Activated CD4-positive, alpha-beta T cell treated with anti-CD3 and anti-CD28 coated beads, Interleukin-2, amount 50 U/mL, for 48 hours (primary cell): ENCODE measurements at regions not wholly inside any gene's neighbourhood (a gene's known extent, or its start where the extent isn't known, plus 50 kb on each side); places are given as distances from the start of the nearest gene placed in this dataset.
"Not testable (repeated sequence)": the region's sequence is repeated elsewhere in the genome, so short reads cannot be mapped to it uniquely, and the experiment has no call there.

Source experiments
- DNase-seq, 2 experiments: peaks; one replicate each; pipeline ENCODE4 v3.0.0-alpha.2; 2020

DNA sequence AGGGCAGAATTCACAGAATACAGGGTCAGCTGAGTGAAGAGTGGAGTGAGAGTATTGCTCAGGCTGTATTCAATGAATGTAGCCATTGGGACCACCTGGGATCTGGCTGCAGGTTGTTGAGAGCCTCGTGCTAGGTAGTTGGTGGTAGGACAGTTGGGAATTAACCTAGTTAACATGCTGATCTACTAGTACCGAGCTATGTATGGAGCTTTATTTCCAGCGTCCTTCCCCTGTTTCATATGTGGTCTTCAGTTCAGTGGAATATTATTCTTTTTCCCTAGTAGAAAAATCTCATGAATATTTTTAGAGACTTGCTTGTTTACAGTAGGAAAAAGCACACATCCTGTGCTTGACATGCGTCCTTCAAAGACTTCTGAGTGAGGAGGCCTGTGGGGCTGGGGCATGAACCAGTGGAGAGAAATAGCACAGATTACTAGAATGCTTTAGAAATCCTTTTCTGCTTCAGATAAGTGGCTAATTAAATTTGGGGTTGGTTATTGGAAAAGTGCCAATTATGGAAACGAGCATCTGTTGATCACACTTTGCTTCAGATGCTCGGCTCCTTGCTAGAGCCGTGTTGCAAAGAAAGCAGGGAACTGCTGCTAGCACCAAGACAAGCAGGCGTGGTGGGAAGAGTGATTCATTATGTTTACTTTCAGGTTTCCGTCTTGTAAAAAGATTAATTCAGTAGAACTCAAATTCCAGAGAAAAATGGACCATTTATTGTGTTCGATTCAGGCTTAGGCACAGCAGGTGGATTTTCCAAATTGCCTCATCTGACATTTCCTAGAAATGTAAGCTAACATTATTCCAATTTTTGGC, 53.6 kb downstream of the ARF6 start:
- peak; percentile 32 to 46 for DNase-seq

DNA sequence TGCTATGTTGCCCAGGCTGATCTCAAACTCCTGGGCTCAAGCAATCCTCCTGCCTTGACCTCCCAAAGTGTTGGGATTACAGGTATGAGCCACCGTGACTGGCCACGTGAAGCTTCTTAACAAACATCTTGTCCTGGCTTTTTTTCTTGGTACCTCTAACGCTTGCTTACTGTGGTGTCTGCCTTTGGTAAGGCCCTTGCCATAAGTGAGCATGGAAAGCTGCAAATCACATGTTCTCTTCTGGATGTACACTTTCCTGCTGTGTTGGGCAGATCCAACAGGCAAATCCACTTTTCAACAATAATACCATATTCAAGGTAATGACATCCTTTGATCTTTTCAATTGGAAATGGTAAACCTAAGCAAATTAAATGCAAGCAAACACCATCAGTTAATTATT, 54.6 kb downstream of the ARF6 start:
- no peak for DNase-seq

DNA sequence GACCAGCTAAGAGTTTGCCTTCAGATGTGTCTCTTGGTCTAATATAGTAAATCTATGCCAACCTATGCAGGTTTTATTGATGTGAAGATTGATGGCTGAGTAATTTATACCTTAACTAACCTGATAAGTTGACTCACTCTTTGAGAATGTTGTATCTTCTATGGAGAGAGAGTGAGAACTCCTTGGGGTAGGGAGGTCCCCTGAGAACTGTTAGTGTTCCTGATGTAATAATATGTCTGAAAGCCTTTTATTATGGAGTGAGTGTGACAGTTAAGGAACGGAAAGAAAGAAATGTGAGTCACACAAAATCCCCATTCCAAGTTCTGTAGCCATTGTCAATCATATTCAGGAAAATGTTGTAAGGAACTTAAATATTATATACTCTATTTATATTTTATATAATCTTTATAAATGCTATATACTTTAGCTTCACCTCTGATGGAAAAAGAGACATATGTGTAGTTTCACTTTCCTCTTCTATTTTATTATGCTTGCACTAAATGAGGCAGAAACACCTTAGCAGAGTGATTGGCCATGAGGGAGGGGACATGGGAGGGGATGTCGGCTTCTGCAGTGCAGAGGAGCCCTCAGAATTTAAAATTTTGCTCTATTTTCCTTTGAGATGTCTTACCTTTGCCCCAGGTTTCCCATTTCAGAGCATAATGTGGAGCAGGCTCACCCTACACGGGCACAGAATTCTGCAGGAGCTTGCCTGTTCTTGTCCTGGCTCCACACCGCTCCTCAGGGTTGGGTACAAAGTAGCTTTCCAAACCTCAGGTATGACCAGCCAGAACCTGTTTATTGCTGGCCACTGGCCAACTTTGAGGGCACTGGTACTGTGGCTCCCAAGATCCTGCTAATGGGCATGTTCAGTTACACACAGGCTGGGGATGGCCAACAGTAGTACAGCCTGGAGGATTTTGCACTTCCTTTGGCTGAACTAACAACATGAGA, 57.7 kb downstream of the ARF6 start:
- no peak for DNase-seq

DNA sequence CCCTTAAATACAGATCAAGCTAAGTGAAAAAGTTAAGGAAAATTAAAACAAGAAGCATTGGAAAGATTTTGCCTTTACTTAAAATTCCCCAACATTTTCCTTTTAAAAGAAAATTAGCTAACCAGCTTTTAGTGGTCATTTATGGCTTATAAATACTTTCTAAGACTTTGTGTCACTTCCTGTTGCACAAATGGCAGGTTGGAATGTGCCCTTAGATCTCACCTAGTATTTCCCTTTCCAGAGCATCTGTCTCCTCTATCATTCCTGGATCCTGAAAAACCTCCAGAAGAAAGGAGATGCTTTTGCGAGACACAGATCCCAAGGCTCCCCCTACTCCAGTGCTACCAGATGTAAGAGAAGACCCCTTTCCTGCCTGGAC, 58.3 kb downstream of the ARF6 start:
- DNase-seq: no peak

DNA sequence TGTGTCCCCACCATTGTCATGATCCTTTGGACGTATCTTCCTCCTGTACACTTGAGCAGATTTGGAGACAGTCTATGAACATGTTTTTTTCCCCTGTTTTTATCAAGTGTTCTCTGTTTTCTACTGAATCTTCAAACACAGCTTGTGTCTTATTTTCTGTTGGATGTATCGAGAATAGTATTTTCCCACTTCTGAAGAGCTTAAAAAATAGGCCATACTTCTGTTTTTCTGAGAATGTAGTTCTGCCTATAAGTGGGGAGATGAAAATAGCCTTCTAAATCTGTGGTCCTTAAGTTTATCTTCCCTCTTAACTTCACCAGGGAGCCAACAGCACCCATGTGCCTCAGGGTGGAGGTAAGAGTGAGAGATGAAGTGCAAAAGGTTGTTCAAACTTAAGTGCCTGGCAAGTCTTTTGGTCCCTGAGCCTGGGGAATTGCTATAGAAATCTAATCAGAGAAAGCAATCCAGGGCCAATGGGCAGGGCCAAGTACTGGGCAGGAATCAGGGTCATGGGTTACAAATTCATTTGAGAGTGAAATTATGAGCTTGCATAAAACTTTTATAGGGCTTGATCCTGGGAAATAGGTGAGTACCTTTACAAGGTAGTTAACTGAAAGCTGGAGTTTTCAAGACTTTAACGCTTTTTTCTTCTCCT, 58.9 kb downstream of the ARF6 start:
- no peak for DNase-seq

DNA sequence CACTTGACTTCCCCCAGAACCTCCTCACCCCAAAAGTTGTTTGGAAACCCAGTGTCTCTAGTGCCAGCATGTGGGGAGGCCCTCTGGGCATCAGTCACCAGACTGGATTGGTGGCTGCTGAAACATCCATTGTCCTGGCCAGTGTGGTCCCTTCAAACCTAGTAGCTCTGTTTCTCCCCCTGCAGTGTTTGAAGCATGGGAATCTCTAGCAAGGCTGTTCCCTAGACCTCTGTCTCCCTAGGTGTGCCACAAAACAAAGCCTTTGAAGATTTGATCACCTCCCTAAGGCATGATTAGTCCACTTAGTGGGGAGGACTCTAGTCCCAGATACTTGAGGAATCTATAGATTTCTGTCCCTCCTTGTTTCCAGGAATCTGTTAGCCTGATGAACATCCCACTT, 60.3 kb downstream of the ARF6 start:
- no peak for DNase-seq

DNA sequence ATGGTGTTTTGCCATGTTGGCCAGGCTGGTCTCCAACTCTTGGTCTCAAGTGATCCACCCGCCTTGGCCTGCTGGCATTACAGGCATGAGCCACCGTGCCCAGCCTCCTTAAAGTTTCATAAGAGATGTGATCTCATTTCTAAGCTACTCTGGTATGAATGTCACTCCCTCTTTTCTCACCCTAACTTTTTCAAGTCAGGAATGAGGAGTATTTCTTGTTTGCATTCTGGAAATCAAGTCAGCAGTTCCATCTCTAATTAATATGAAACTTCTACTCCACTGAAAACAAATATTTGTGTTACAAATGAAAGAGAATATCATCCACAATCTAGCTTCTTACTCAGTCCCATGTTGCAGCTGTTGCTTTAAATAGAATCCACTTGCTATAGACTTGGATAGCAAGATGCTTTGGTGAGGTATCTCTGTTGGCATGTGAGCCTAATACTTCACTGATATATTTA, 61.3 kb downstream of the ARF6 start:
- DNase-seq: no peak

DNA sequence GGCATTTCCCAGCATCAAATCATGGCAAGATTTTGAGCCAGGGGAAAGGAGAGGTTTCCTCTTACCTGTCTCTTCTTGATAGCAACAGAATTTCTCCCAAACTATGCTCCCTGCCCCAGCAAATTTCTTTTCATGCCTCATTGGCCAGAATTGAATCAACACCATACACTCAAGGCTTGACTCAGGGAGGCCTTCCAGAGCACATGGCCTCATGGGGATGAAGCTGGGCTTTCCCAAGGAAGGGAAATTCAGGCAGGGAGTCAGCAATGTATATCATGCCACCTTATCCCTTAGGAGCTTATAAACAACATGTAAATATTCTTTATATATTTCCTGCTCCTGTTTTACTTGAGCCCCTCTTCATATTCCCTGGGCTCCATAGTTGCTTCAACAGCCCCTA, 62.1 kb downstream of the ARF6 start:
- no peak for DNase-seq

DNA sequence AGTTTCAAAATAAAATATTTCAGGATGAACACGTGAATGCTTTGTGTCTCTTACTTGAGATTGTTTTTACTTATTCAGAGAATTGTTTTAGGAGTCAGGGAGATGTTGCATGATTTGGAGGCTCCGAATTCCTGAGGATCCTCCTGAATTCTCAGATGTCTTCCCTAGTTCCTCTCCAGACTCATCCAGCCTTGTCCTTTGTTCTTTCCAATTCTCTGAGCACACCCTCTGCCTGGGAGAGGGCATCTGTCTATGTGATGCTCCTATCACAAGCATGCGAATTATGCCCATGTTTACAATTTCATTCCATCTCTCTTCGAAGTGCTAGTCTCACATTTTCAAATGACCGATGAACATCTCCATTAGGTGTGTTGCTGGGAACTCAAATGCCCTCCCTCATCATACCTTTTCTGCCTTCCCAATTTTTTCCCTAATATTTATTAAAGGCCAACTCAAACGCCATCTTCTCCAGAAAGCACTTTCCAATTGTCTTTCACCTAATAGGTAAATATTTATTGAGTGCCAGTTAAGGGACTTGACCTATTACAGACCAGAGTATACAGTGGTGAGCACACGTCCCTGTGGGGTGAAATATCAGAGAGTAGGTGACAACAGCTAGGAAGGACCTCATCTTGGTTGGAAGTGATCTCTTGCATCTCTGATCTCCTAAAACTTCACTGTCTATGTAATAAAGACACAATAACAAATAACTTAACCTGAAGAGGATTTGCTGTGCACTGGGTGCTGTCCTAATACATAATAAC, 64.4 kb downstream of the ARF6 start:
- DNase-seq: no peak

DNA sequence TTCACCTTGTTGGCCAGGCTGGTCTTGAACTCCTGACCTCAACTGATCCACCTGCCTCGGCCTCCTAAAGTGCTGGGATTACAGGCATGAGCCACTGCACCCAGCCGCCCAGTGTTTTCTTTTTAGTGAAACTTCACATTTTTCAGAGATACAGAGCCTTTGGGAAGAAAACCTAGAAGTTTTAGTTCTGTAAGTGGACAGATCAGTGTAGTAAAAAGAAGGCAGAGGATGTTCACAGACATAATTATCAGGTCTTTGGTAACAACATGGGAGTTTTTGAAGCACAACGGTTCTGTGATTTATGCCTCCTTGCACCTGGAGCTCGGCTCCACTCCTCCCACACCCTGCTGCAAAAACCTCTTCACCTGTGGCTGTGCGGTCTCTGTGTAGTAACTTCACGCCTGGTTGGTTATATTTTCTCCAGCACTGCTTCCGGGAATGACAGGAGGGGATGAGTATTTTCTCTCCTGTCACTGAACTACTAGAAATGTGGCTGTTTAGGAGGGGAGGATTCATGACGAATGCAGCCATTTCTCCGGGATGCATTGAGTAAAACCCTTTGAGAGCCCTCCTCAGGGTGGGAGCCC, 67.0 kb downstream of the ARF6 start:
- no peak for DNase-seq

DNA sequence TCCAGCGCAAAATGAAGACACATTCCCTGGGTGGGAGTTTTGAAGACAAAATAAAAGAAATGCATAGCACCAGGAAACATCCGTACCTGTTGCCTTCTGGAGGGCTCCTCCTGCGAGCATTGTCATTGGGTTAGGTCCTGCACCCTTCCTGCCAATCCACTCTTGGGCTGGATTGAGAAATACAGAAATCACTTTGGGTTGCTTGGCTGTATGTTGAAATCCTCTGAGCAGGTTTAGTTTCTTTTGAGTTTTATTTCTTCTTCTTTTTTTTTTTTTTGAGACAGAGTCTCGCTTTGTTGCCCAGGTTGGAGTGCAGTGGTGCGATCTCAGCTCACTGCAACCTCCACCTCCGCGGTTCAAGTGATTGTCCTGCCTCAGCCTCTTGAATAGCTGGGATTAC, 67.6 kb downstream of the ARF6 start:
- no peak for DNase-seq

DNA sequence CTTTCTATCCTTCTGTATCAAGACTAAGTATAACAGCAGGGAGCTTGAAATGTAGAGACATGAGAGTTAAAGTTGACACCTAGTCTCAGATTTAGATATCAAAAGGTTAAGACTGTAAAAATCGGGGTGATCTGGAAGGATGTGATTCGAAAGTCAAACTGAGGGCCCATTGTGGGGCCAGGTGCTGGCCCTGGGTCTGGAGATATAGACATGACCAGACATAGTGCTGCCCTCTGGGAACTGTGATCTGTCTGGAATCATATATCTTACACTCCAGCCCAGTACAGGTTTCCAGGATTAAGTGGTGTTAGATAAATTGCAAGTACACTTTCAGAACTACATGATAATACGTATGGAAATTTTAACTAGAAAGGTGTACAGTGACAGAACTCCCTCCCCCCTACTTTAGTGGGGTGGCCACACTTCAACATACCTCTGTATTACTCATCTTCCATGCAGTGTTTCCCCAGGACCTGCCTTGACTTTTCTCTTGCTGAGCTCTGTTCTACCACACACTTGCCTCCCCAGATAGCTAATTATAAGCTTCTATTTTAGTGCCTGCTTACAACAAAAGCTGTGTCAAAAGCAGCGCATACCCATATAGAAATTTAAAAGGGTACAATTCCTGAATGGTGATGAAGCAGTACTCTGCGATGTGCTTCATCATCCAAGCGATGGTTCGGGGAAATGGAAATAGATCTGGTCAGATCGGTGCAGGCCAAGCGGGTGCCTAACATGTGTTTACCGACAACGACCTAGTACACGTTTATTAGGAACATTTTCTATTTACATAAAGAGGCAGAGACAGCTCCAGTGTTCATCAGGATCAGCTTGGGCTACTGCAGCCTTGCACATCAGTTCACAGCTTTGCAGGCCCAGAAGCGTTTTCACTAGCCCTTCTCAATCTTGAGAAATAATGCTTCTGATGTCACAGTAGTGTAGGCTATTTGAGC, 68.7 kb downstream of the ARF6 start:
- no peak for DNase-seq

DNA sequence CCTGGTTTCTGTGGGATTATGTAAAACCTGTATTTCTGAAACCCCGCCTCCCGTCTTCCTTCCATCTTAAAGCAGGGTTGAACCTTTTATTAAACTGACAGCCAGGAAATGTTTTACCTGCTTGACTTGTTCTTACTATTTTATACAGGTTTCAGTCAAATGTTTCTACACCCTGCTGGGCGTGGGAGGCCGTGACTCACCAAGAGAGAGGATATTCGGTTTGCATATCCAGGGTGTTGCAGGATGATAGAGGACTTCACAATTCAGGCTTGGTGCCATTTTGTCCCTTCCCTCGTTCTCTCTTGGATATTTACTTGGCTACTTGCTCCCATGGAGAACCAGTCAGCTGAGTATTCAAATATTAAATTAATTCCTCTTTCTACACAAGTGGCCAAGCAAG, 69.7 kb downstream of the ARF6 start:
- DNase-seq: peak; percentile 73 to 81

DNA sequence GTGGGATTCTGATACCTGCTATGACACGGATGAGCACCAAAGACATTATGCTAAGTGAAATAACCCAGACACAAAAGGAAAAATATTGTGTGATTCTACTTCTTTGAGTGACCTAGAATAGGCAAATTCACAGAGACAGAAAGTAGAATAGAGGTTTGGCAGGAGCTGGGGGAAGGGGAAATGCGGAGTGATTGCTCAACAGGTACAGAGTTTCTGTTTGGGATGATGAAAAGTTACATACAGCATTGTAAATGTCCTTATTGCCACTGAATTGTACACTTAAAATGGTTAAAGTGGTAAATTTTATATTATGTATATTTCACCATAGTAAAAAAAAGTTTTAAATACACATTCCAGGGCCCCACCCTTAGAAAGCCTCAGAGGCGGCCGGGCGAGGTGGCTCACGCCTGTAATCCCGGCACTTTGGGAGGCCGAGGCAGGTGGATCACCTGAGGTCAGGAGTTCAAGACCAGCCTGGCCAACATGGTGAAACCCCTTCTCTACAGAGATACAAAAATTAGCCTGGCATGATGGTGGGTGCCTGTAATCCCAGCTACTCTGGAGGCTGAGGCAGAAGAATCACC, 72.3 kb downstream of the ARF6 start:
- not testable (repeated sequence) for DNase-seq

DNA sequence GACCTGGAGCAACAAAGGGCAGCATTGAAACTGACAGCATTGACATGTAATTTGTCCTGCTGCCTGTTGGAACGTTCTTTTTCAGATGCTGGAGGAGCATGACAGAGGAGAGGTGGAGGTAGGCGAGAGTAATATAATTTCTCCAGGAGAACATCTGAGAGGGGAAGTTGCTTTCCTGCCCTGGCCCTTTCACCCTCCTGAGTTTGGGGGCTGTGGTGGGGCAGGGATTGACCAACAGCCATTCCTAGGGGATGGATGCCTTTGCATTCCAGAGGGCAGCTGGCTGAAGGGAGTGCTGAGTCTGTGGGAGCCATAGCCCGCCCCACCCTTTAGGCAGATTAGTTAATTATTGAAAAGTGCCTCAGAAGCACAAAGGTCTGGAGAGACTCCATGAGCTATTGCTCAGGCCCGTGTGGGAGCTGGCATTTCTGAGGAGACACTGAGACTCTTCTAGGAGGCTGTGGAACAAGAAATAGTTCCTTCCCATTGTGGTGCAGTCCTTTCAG, 73.5 kb downstream of the ARF6 start:
- no peak for DNase-seq

DNA sequence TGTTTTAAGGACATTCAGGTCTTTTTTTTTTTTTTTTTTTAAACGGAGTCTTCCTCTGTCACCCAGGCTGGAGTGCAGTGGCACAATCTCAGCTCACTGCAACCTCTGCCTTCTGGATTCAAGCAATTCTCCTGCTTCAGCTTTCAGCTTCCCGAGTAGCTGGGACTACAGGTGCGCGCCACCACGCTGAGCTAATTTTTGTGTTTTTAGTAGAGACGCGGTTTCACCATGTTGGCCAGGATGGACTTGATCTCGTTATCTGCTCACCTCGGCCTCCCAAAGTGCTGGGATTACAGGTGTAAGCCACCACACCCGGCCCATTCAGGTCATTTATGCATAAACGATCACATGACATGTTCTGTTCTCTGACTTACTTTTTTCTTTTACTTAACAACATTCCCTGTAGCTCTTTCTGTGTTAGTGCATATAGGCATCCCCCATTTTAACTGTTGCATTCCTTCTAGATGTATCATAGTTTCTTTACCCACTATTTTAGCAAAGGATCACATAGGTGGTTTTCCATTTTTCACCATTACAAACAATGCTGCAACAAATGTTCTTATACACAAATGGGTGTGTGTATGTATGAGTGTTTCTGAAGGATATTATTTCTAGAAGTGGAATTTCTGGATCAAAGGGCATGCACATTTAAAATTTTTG, 74.2 kb downstream of the ARF6 start:
- DNase-seq: no peak

DNA sequence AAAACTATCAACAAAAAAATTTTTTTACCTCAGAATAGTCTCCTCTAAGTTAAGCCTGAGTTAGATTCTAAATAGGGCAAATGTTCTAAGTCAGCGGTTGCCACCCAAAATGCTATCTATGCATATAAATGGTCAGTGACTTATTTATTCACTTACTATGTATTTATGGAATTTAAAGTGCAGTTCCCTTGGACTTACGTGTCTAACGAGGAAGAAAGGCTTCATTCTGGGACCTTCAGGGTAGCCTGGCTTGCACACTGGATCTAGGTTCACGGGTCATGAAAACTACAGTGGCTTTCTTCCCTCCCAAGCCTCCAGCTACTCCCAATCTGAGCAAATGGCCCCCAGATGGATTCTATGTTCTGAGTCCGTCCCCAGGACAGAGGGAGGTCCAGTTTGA, 77.1 kb downstream of the ARF6 start:
- DNase-seq: no peak

DNA sequence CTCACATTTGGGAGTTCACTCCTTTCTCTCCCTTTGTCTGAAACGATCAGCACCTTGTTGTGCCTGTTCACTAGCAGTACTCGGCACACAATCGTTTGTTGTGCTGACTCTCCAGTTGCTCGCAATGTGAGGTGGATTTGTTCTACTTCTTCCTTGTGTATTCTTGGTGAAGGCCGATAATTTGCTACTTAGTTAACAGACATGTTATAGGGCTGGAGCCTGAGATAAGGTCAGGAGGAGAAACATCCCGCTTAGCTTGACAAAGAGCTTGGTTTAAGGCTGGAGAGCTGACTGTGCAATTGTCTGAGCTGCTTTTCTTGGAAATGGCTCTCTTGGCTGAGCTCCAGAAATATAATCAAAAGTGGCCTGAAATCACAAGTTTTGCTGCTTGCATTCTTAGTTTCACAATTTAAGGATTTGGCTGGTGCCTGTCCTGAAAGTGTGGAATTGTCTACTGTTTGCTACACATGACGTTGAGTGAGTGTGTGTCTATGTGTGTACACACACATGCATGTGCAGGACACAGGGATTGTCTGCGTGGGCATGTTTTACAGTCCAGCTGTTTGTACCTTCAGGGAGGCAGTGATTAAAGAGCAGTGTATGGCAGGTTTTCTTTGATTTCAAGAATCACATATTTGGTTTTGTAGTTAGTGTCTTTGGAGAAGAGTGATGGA, 77.7 kb downstream of the ARF6 start:
- no peak for DNase-seq
